Neural cell (in vitro differentiated cells): ENCODE measurements at regions not wholly inside any gene's neighbourhood (a gene's known extent, or its start where the extent isn't known, plus 50 kb on each side); places are given as distances from the start of the nearest gene placed in this dataset.

Source experiments
- H2AFZ ChIP-seq: fragments of 200-600, 300-800 bp; sonication (generic), shearing (Covaris generic); 2 replicates; pipeline ENCODE4 v1.6.0; 2014; ENCODE audit warnings: low read depth, mild to moderate bottlenecking, antibody characterized with exemption, low read length, moderate library complexity
- H3F3A ChIP-seq: fragments of 200-600 bp; shearing (Covaris generic); 2 replicates; pipeline ENCODE4 v1.6.1; 2016; ENCODE audit warnings: mild to moderate bottlenecking, moderate library complexity, mixed read lengths, antibody characterized with exemption, low read length; ENCODE audit not compliant: insufficient read depth, poor library complexity, severe bottlenecking
- H3K27ac ChIP-seq: fragments of 200-600, 300-800 bp; sonication (generic), shearing (Covaris generic); 2 replicates; pipeline ENCODE4 v1.5.1; 2014; ENCODE audit warnings: mild to moderate bottlenecking, low read length, moderate library complexity
- H3K27me3 ChIP-seq: fragments of 300-800, 200-600 bp; sonication (generic), shearing (Covaris generic); 2 replicates; pipeline ENCODE4 v1.6.0; 2014; ENCODE audit warnings: mild to moderate bottlenecking, low read depth, low read length, moderate library complexity; ENCODE audit not compliant: insufficient read depth
- H3K36me3 ChIP-seq: fragments of 300-800, 200-600 bp; sonication (generic), shearing (Covaris generic); 2 replicates; pipeline ENCODE4 v1.5.1; 2014; ENCODE audit warnings: mild to moderate bottlenecking, antibody characterized with exemption, low read length, moderate library complexity; ENCODE audit not compliant: insufficient read depth
- H3K4me2 ChIP-seq: fragments of 300-800, 200-600 bp; sonication (generic), shearing (Covaris generic); 2 replicates; pipeline ENCODE4 v1.6.0; 2014; ENCODE audit warnings: mild to moderate bottlenecking, low read length
- H3K4me3 ChIP-seq: fragments of 300-800, 200-600 bp; sonication (generic), shearing (Covaris generic); 2 replicates; pipeline ENCODE4 v1.5.1; 2014; ENCODE audit warnings: mild to moderate bottlenecking, low read length, moderate library complexity
- H3K79me2 ChIP-seq: fragments of 200-600 bp; shearing (Covaris generic); replicated peaks from 2 replicates; pipeline ENCODE4 v1.6.0; 2014; ENCODE audit warnings: mild to moderate bottlenecking, low read length, moderate library complexity; ENCODE audit not compliant: insufficient read depth
- H3K9ac ChIP-seq: fragments of 300-800, 200-600 bp; sonication (generic), shearing (Covaris generic); 2 replicates; pipeline ENCODE4 v1.6.1; 2016; ENCODE audit warnings: mild to moderate bottlenecking, low read length, mixed read lengths
- H3K9me2 ChIP-seq: fragments of 200-600 bp; shearing (Covaris generic); 2 replicates; pipeline ENCODE4 v1.6.1; 2016; ENCODE audit warnings: mild to moderate bottlenecking, low read length, mixed read lengths; ENCODE audit not compliant: insufficient read depth
- H3K9me3 ChIP-seq: fragments of 200-600, 300-800 bp; sonication (generic), shearing (Covaris generic); 2 replicates; pipeline ENCODE4 v1.6.1; 2016; ENCODE audit warnings: mild to moderate bottlenecking, mixed run types, low read length, moderate library complexity, mixed read lengths
- H4K20me1 ChIP-seq: fragments of 200-600 bp; shearing (Covaris generic); 2 replicates; pipeline ENCODE4 v1.6.1; 2016; ENCODE audit warnings: mild to moderate bottlenecking, mixed run types; ENCODE audit not compliant: insufficient read depth
- EP300 ChIP-seq: fragments of 450-650 bp; conservative IDR thresholded peaks from 2 replicates; pipeline ENCODE4 v1.6.1; 2014; ENCODE audit warnings: antibody characterized with exemption, mild to moderate bottlenecking, moderate library complexity; ENCODE audit not compliant: poor library complexity, severe bottlenecking
- EZH2 ChIP-seq: fragments of 200-600, 300-800 bp; shearing (Covaris generic), sonication (generic); IDR thresholded peaks from 2 replicates; pipeline ENCODE4 v1.6.1; 2014; ENCODE audit warnings: antibody characterized with exemption, low read length, borderline replicate concordance, mild to moderate bottlenecking; ENCODE audit not compliant: insufficient read depth, poor library complexity, severe bottlenecking
- MXI1 ChIP-seq: fragments of 450-650 bp; conservative IDR thresholded peaks from 2 replicates; pipeline ENCODE4 v1.6.1; 2014; ENCODE audit warnings: antibody characterized with exemption, mild to moderate bottlenecking; ENCODE audit not compliant: poor library complexity, severe bottlenecking
- POLR2AphosphoS5 ChIP-seq: IDR thresholded peaks from 2 replicates; pipeline ENCODE4 v1.6.1; 2012
- RAD21 ChIP-seq: fragments of 450-650 bp; conservative IDR thresholded peaks from 2 replicates; pipeline ENCODE4 v1.6.1; 2014; ENCODE audit warnings: antibody characterized with exemption, mild to moderate bottlenecking, moderate library complexity
- REST ChIP-seq: IDR thresholded peaks from 2 replicates; pipeline ENCODE4 v1.6.1; 2012; ENCODE audit warnings: borderline replicate concordance
- SMC3 ChIP-seq: fragments of 450-650 bp; conservative IDR thresholded peaks from 2 replicates; pipeline ENCODE4 v1.6.1; 2014; ENCODE audit warnings: antibody characterized with exemption, mild to moderate bottlenecking, moderate library complexity; ENCODE audit not compliant: poor library complexity
- TAF1 ChIP-seq: IDR thresholded peaks from 2 replicates; pipeline ENCODE4 v1.6.1; 2012; ENCODE audit warnings: low read depth
- TF ChIP-seq, protein P1 (sequence below): fragments of 450-650 bp; IDR thresholded peaks from 2 replicates; pipeline ENCODE4 v1.5.1; 2014; ENCODE audit warnings: antibody characterized with exemption, mild to moderate bottlenecking, moderate library complexity; ENCODE audit not compliant: poor library complexity, severe bottlenecking

- TF ChIP-seq, protein P1, sequence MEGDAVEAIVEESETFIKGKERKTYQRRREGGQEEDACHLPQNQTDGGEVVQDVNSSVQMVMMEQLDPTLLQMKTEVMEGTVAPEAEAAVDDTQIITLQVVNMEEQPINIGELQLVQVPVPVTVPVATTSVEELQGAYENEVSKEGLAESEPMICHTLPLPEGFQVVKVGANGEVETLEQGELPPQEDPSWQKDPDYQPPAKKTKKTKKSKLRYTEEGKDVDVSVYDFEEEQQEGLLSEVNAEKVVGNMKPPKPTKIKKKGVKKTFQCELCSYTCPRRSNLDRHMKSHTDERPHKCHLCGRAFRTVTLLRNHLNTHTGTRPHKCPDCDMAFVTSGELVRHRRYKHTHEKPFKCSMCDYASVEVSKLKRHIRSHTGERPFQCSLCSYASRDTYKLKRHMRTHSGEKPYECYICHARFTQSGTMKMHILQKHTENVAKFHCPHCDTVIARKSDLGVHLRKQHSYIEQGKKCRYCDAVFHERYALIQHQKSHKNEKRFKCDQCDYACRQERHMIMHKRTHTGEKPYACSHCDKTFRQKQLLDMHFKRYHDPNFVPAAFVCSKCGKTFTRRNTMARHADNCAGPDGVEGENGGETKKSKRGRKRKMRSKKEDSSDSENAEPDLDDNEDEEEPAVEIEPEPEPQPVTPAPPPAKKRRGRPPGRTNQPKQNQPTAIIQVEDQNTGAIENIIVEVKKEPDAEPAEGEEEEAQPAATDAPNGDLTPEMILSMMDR: no peak
Observed at GRCh38 chr4:182022909-182023308, 220.3 kb upstream of the TENM3 start (continued).

DNA sequence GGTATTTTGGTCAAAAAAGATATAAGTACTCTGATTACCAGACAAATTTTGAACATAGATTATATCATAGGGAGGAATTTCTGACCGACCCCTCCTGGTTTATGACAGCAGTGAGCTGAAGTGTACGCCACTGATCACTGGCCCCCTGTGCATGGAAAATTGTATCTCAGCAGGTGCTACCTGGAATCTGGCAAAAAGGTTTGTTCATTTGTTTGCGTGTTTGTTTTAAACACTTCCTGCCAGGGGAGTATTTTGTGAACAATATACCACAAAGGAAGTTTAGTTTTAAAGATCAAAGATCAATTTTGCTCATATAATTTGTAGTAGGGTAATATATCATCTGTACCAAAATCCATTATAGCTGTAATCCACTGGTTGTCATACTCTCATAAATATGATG lies 219.7 kb upstream of the TENM3 start:
- no peaks in the 10 kb centered on the region for H3K36me3 ChIP-seq
- H3K9me3 ChIP-seq: no peaks in the 10 kb centered on the region
- H3K9ac ChIP-seq: no peak overlapping the region
- no peaks in the 10 kb centered on the region for H3K79me2 ChIP-seq
- no peaks in the 10 kb centered on the region for H3K27me3 ChIP-seq
- no peak overlapping the region for H3K27ac ChIP-seq
- H3F3A ChIP-seq: no peaks in the 10 kb centered on the region
- H3K4me2 ChIP-seq: no peak overlapping the region
- H3K4me3 ChIP-seq: no peak overlapping the region
- no peak for TF ChIP-seq EZH2
- no peak for TF ChIP-seq TAF1
- TF ChIP-seq POLR2AphosphoS5: no peak
- TF ChIP-seq REST: no peak
- no peak for TF ChIP-seq MXI1
- TF ChIP-seq EP300: no peak
- no peak for TF ChIP-seq SMC3
- TF ChIP-seq, protein P1: no peak
- TF ChIP-seq RAD21: no peak
- H4K20me1 ChIP-seq: no peaks in the 10 kb centered on the region
- H3K9me2 ChIP-seq: no peaks in the 10 kb centered on the region
- no peak overlapping the region for H2AFZ ChIP-seq

GRCh38 chr4:182042945-182043344 lies 200.3 kb upstream of the TENM3 start:
- Histone ChIP-seq H3K27me3 (no peaks in the 10 kb centered on the region), H3F3A (no peaks in the 10 kb centered on the region), H3K27ac (no peak overlapping the region), H3K79me2 (no peaks in the 10 kb centered on the region), H3K4me3 (no peak overlapping the region), H3K9ac (no peak overlapping the region), H3K36me3 (no peaks in the 10 kb centered on the region), H3K4me2 (no peak overlapping the region), H3K9me2 (no peaks in the 10 kb centered on the region), H3K9me3 (no peaks in the 10 kb centered on the region), H4K20me1 (no peaks in the 10 kb centered on the region), H2AFZ (no peak overlapping the region)
- TF ChIP-seq, protein P1: no peak
- no peak for TF ChIP-seq TAF1
- TF ChIP-seq POLR2AphosphoS5: no peak
- TF ChIP-seq REST: no peak
- no peak for TF ChIP-seq RAD21
- no peak for TF ChIP-seq EZH2
- no peak for TF ChIP-seq SMC3
- no peak for TF ChIP-seq MXI1
- no peak for TF ChIP-seq EP300
